B cell (primary cell): ENCODE measurements at regions not wholly inside any gene's neighbourhood (a gene's known extent, or its start where the extent isn't known, plus 50 kb on each side); places are given as distances from the start of the nearest gene placed in this dataset.

Experiments used
- ATAC-seq: fragments of 200-7000 bp; cut with Tn5 transposase; one replicate; pipeline ENCODE4 v1.10.0; 2021; ENCODE audit warnings: low read depth, mild to moderate bottlenecking, moderate number of reproducible peaks, moderate library complexity
- CTCF ChIA-PET: fragments of 350-600 bp; sonication (Branson Sonifier 250); formaldehyde crosslinking; loops from one replicate; lab custom pipeline; 2021; ENCODE audit warnings: antibody characterized with exemption, inconsistent platforms; lab: Charles Lee
- POLR2A ChIA-PET: fragments of 350-600 bp; sonication (Branson Sonifier 250); formaldehyde crosslinking; loops from one replicate; lab custom pipeline; 2021; ENCODE audit warnings: antibody characterized with exemption; lab: Charles Lee
- DNase-seq: peaks from one replicate; pipeline ENCODE4 v3.0.0; 2013
- H2AFZ ChIP-seq: 2 replicates; pipeline ENCODE4 v1.6.1; 2012; ENCODE audit warnings: mild to moderate bottlenecking, low read depth, low read length; ENCODE audit not compliant: insufficient read depth, poor library complexity, severe bottlenecking
- H3K27ac ChIP-seq, 2 donors: 1 replicate in 1 of 2; 2 replicates in 1 of 2; pipeline ENCODE4 v1.5.1; 2012 to 2013; ENCODE audit warnings: low read length in 2 of 2, mild to moderate bottlenecking in 2 of 2, moderate library complexity in 1 of 2
- H3K27me3 ChIP-seq, 4 experiments: fragments of 200-600 bp in 1 of 4; sonication (generic) in 1 of 4; replicated peaks in 1 of 4; 1 replicate in 2 of 4; 2 replicates in 2 of 4; pipeline versions ENCODE4 v1.6.1 to v1.7.0; 2013 to 2016; ENCODE audit warnings: low read length in 3 of 4, mild to moderate bottlenecking in 2 of 4, mixed read lengths in 1 of 4, moderate library complexity in 1 of 4; ENCODE audit not compliant: insufficient read depth in 4 of 4, control insufficient read depth in 3 of 4; ENCODE audit errors: control extremely low read depth in 1 of 4
- H3K36me3 ChIP-seq, 2 experiments: replicated peaks in 1 of 2; 1 replicate in 1 of 2; 2 replicates in 1 of 2; pipeline versions ENCODE4 v1.6.1 to v1.7.1; 2013; ENCODE audit warnings: low read length in 1 of 2; ENCODE audit not compliant: insufficient read depth in 2 of 2, control insufficient read depth in 1 of 2; ENCODE audit errors: control extremely low read depth in 1 of 2, extremely low read depth in 1 of 2
- H3K4me1 ChIP-seq, 2 donors: fragments of 200-600 bp in 1 of 2; sonication (generic) in 1 of 2; 1 replicate in 1 of 2; 2 replicates in 1 of 2; pipeline versions ENCODE4 v1.5.1 to v1.6.1; 2013 to 2017; ENCODE audit warnings: low read length in 2 of 2; ENCODE audit not compliant: control insufficient read depth in 2 of 2, insufficient read depth in 2 of 2
- H3K4me2 ChIP-seq: replicated peaks from 2 replicates; pipeline ENCODE3; 2012; ENCODE audit warnings: mild to moderate bottlenecking, low read depth, low read length; ENCODE audit not compliant: poor library complexity, severe bottlenecking
- H3K4me3 ChIP-seq, 5 experiments: fragments of 200-600 bp in 1 of 5; sonication (generic) in 1 of 5; 1 replicate in 3 of 5; 2 replicates in 2 of 5; pipeline versions ENCODE4 v1.5.1 to v1.7.0; 2011 to 2016; ENCODE audit warnings: low read length in 4 of 5, mild to moderate bottlenecking in 4 of 5, low read depth in 2 of 5, control low read depth in 1 of 5, moderate library complexity in 1 of 5; ENCODE audit not compliant: insufficient read depth in 1 of 5; ENCODE audit errors: control extremely low read depth in 1 of 5, extremely low read depth in 1 of 5
- H3K79me2 ChIP-seq: fragments of 200-600 bp; sonication (generic); one replicate; pipeline ENCODE4 v1.6.0; 2016; ENCODE audit warnings: low read length; ENCODE audit not compliant: control insufficient read depth, insufficient read depth
- H3K9ac ChIP-seq: fragments of 200-600 bp; sonication (generic); 2 replicates; pipeline ENCODE4 v1.6.1; 2017; ENCODE audit warnings: mild to moderate bottlenecking, low read length, moderate library complexity
- H3K9me3 ChIP-seq, 3 donors: one replicate each; pipeline versions ENCODE4 v1.6.1 to v1.7.1; 2013; ENCODE audit warnings: low read length in 2 of 3; ENCODE audit not compliant: control insufficient read depth in 2 of 3, insufficient read depth in 1 of 3; ENCODE audit errors: control extremely low read depth in 1 of 3
- H4K20me1 ChIP-seq: 2 replicates; pipeline ENCODE4 v1.6.0; 2012; ENCODE audit warnings: mild to moderate bottlenecking, low read length; ENCODE audit not compliant: insufficient read depth, control insufficient read depth, poor library complexity, severe bottlenecking
- H3K27ac Mint-ChIP-seq: one replicate; pipeline ENCODE4 v1.8.0; 2021; ENCODE audit warnings: mixed read lengths
- H3K27me3 Mint-ChIP-seq: one replicate; pipeline ENCODE4 v1.8.0; 2021; ENCODE audit warnings: mixed read lengths
- H3K4me1 Mint-ChIP-seq: one replicate; pipeline ENCODE4 v1.8.0; 2021; ENCODE audit warnings: mixed read lengths
- H3K4me3 Mint-ChIP-seq: one replicate; pipeline ENCODE4 v1.8.0; 2021; ENCODE audit warnings: mixed read lengths
- H3K9me3 Mint-ChIP-seq: one replicate; pipeline ENCODE4 v1.8.0; 2022; ENCODE audit warnings: mixed read lengths; ENCODE audit not compliant: insufficient read depth
- CTCF ChIP-seq: fragments of 200-600 bp; IDR thresholded peaks from one replicate; pipeline ENCODE4 v1.8.0; 2022; ENCODE audit warnings: antibody characterized with exemption, mild to moderate bottlenecking
- EZH2 ChIP-seq: IDR thresholded peaks from 2 replicates; pipeline ENCODE4 v1.6.1; 2012; ENCODE audit warnings: borderline replicate concordance, low read depth, mild to moderate bottlenecking, moderate library complexity, low read length; ENCODE audit not compliant: insufficient read depth, poor library complexity, severe bottlenecking
- WGBS: methylation state at CpG from one replicate; pipeline ENCODE4 v1.1.5; 2013; ENCODE audit warnings: missing lambda C conversion rate; ENCODE audit not compliant: insufficient coverage; 5-methylcytosine and 5-hydroxymethylcytosine counted together
- intact Hi-C: fragments of 100-400 bp; cut with micrococcal nuclease; formaldehyde crosslinking; loops from one replicate; pipeline ENCODE4 v1.10.0; 2022

- Mint-ChIP-seq H3K4me1 (no peaks in the 10 kb centered on the region), H3K4me3 (no peak overlapping the region), H3K9me3 (no peaks in the 10 kb centered on the region), H3K27me3 (no peaks in the 10 kb centered on the region), H3K27ac (no peak overlapping the region)
- ATAC-seq: no peak
- no peak overlapping the region for H2AFZ ChIP-seq
- peaks cover 0 to 3% (median 0%) of the 10 kb centered on the region in 3 donors for H3K9me3 ChIP-seq
- H3K4me2 ChIP-seq: no peak overlapping the region
- DNase-seq: no peak
- H3K9ac ChIP-seq: no peak overlapping the region
- no peaks in the 10 kb centered on the region for H3K36me3 ChIP-seq
- no peaks in the 10 kb centered on the region for H3K79me2 ChIP-seq
- H3K27me3 ChIP-seq: no peaks in the 10 kb centered on the region
- H3K4me3 ChIP-seq: no peak overlapping the region
- H4K20me1 ChIP-seq: no peaks in the 10 kb centered on the region
- H3K4me1 ChIP-seq: no peaks in the 10 kb centered on the region
- WGBS: 100% methylated on average over 1 of the region's 1 CpG
- POLR2A ChIA-PET: no interaction called here
- CTCF ChIA-PET: no interaction called here
- intact Hi-C loops: no loop called here
- H3K27ac ChIP-seq: no peak overlapping the region
- no peak for TF ChIP-seq CTCF
- no peak for TF ChIP-seq EZH2
Measured at GRCh38 chr18:76216096-76216495, 278.9 kb downstream of the ZNF516 start.

- ATAC-seq (no peak), DNase-seq (no peak)
- Histone ChIP-seq H3K4me3 (no peak overlapping the region), H4K20me1 (no peaks in the 10 kb centered on the region), H3K4me1 (no peaks in the 10 kb centered on the region), H3K27ac (no peak overlapping the region), H3K36me3 (no peaks in the 10 kb centered on the region), H3K4me2 (no peak overlapping the region), H3K27me3 (no peaks in the 10 kb centered on the region), H2AFZ (no peak overlapping the region), H3K9ac (no peak overlapping the region), H3K79me2 (no peaks in the 10 kb centered on the region), H3K9me3 (peaks cover 0 to 3% (median 0%) of the 10 kb centered on the region in 3 donors)
- TF ChIP-seq EZH2 (no peak), CTCF (no peak)
- no peak overlapping the region for H3K27ac Mint-ChIP-seq
- intact Hi-C loops: no loop called here
- H3K9me3 Mint-ChIP-seq: no peaks in the 10 kb centered on the region
- no peak overlapping the region for H3K4me3 Mint-ChIP-seq
- no peaks in the 10 kb centered on the region for H3K4me1 Mint-ChIP-seq
- H3K27me3 Mint-ChIP-seq: no peaks in the 10 kb centered on the region
- 100% methylated on average over 1 of the region's 3 CpGs for WGBS
- CTCF ChIA-PET: no interaction called here
- POLR2A ChIA-PET: no interaction called here
Measured at GRCh38 chr18:76213991-76214390, 281.1 kb downstream of the ZNF516 start.
